ENCODE measurements at regions not wholly inside any gene's neighbourhood (a gene's known extent, or its start where the extent isn't known, plus 50 kb on each side); places are given as distances from the start of the nearest gene placed in this dataset.

GRCh38 chr4:160238790-160239189, 1135.9 kb downstream of the RAPGEF2 start:
- Histone ChIP-seq H3K56ac (replicated peaks; ENCODE audit: insufficient read length, low read depth, low read length) (no peak overlapping the region), H2BK12ac (ENCODE audit: low read depth, low read length) (no peak overlapping the region), H3K9me3 (ENCODE audit: insufficient read depth in 2 of 2, low read depth in 1 of 2, low read length in 1 of 2) (no peaks in the 10 kb centered on the region), H3K14ac (ENCODE audit: insufficient read length) (no peak overlapping the region), H3K4me3 (ENCODE audit: extremely low read depth in 1 of 4, insufficient read depth in 2 of 4, low read depth in 3 of 4, low read length in 4 of 4) (no peak overlapping the region), H2BK15ac (ENCODE audit: low read length) (no peak overlapping the region), H2BK20ac (ENCODE audit: low read length) (no peak overlapping the region), H3K18ac (ENCODE audit: extremely low read depth, low read length) (no peak overlapping the region), H3K79me1 (ENCODE audit: low read depth, low read length) (no peaks in the 10 kb centered on the region), H3K4me1 (replicated peaks in 1 of 4; ENCODE audit: control insufficient read depth in 3 of 4, insufficient read depth in 4 of 4, low read length in 3 of 4) (no peaks in the 10 kb centered on the region), H3K27ac (ENCODE audit: low read depth, low read length) (no peak overlapping the region), H2BK120ac (replicated peaks; ENCODE audit: low read depth, low read length) (no peak overlapping the region), H4K91ac (replicated peaks; ENCODE audit: insufficient read length, low read length) (no peak overlapping the region), H3K36me3 (ENCODE audit: control insufficient read depth in 2 of 4, insufficient read depth in 4 of 4, low read length in 3 of 4) (no peaks in the 10 kb centered on the region), H3K4ac (replicated peaks; ENCODE audit: insufficient read length, low read depth, low read length) (no peak overlapping the region), H3K79me2 (ENCODE audit: control insufficient read depth in 1 of 2, insufficient read depth in 2 of 2, low read length in 2 of 2) (no peaks in the 10 kb centered on the region), H3K23me2 (ENCODE audit: low read depth, low read length) (no peaks in the 10 kb centered on the region), H3K27me3 (replicated peaks in 1 of 4; ENCODE audit: control insufficient read depth in 3 of 4, extremely low read depth in 1 of 4, insufficient read depth in 3 of 4, low read length in 3 of 4) (no peaks in the 10 kb centered on the region), H4K20me1 (replicated peaks in 1 of 2; ENCODE audit: control insufficient read depth in 1 of 2, insufficient read depth in 2 of 2, low read length in 2 of 2) (no peaks in the 10 kb centered on the region), H4K8ac (ENCODE audit: extremely low read depth, insufficient read depth, low read length) (no peak overlapping the region), H3K4me2 (ENCODE audit: insufficient read depth in 1 of 2, low read depth in 2 of 2, low read length in 2 of 2) (no peak overlapping the region), H3K9ac (replicated peaks in 1 of 4; ENCODE audit: extremely low read depth in 1 of 4, low read depth in 3 of 4, low read length in 3 of 4) (no peak overlapping the region), H2AK5ac (ENCODE audit: low read depth, low read length) (no peak overlapping the region), H4K5ac (ENCODE audit: insufficient read length, low read depth, low read length) (no peak overlapping the region), H2AFZ (ENCODE audit: low read length) (no peak overlapping the region; the same call in 1 of the 2 replicates), H3K23ac (ENCODE audit: insufficient read length) (no peak overlapping the region), H2BK5ac (ENCODE audit: low read depth, low read length) (no peak overlapping the region)
- no peak for DNase-seq (ENCODE audit: low read depth in 1 of 2, low spot score in 2 of 2)
- 96% methylated on average over 1 of the region's 1 CpG; no CpG with 5 or more reads in 1 of the 2 experiments for WGBS, 2 experiments (ENCODE audit: extremely low coverage in 1 of 2, insufficient coverage in 1 of 2, insufficient read length in 1 of 2, insufficient replicate concordance in 2 of 2, low coverage in 1 of 2, low lambda C conversion rate in 2 of 2, missing lambda C conversion rate in 1 of 2)
- TF ChIP-seq BACH1 (IDR thresholded peaks at IDR 0.05; ENCODE audit: low read length) (peak; percentile 84), MAFK (IDR thresholded peaks at IDR 0.05; ENCODE audit: low read depth, low read length) (peak; percentile 67; the same call in 1 of the 2 replicates), EGR1 (IDR thresholded peaks at IDR 0.05; ENCODE audit: borderline replicate concordance, low read depth, low read length) (no peak)
- POLR2A ChIA-PET (ENCODE audit: partially characterized antibody) = no interaction called here
- no peak for FAIRE-seq
- CTCF ChIA-PET (ENCODE audit: partially characterized antibody) = no interaction called here

Data from H1 (cell line).